IMR-90 (cell line): ENCODE measurements at regions not wholly inside any gene's neighbourhood (a gene's known extent, or its start where the extent isn't known, plus 50 kb on each side); places are given as distances from the start of the nearest gene placed in this dataset.

Experiments used
- ATAC-seq: fragments of 200-7000 bp; cut with Tn5 transposase; 2 replicates; pipeline ENCODE4 v1.9.1; 2020; ENCODE audit warnings: low read depth, mild to moderate bottlenecking, moderate library complexity
- BruUV-seq: library from RNA; stranded (reverse); fragments of 400-500 nt; replicated peaks from 2 replicates; lab custom pipeline; 2021; lab: Mats Ljungman, UMichigan
- CTCF ChIA-PET: fragments of 300-600 bp; formaldehyde crosslinking; extraction: SDS; loops from one replicate; lab custom pipeline; 2021; ENCODE audit warnings: antibody characterized with exemption; lab: Yijun Ruan, JAX
- POLR2A ChIA-PET: fragments of 300-600 bp; sonication (Branson Sonifier 250); formaldehyde crosslinking; loops from one replicate; lab custom pipeline; 2022; ENCODE audit warnings: antibody characterized with exemption; ENCODE audit not compliant: unreplicated experiment; lab: Charles Lee
- DNase-seq: peaks from one replicate; pipeline ENCODE4 v3.0.0; 2013
- H2AFZ ChIP-seq: replicated peaks from 2 replicates; pipeline ENCODE3; 2013; ENCODE audit warnings: low read length, mild to moderate bottlenecking; ENCODE audit not compliant: poor library complexity
- H2AK5ac ChIP-seq: 2 replicates; pipeline ENCODE4 v1.6.1; 2013; ENCODE audit warnings: low read depth, low read length, inconsistent platforms
- H2AK9ac ChIP-seq: replicated peaks from 2 replicates; pipeline ENCODE3; 2013; ENCODE audit warnings: mild to moderate bottlenecking, low read depth, low read length, moderate library complexity; ENCODE audit not compliant: poor library complexity
- H2BK120ac ChIP-seq: 2 replicates; pipeline ENCODE4 v1.6.1; 2013; ENCODE audit warnings: low read depth, low read length, inconsistent platforms
- H2BK15ac ChIP-seq: 3 replicates; pipeline ENCODE4 v1.6.1; 2013; ENCODE audit warnings: low read depth, low read length, inconsistent platforms
- H2BK20ac ChIP-seq: 2 replicates; pipeline ENCODE4 v1.6.1; 2013; ENCODE audit warnings: low read depth, mild to moderate bottlenecking, inconsistent platforms, low read length, moderate library complexity
- H2BK5ac ChIP-seq: 2 replicates; pipeline ENCODE4 v1.6.1; 2013; ENCODE audit warnings: mild to moderate bottlenecking, low read depth, low read length, inconsistent platforms; ENCODE audit not compliant: poor library complexity, severe bottlenecking
- H3K14ac ChIP-seq: replicated peaks from 2 replicates; pipeline ENCODE4 v1.6.1; 2013; ENCODE audit warnings: low read depth, low read length, inconsistent platforms
- H3K18ac ChIP-seq: 2 replicates; pipeline ENCODE4 v1.6.1; 2013; ENCODE audit warnings: low read depth, low read length, control low read depth
- H3K23ac ChIP-seq: 2 replicates; pipeline ENCODE4 v1.6.1; 2013; ENCODE audit warnings: low read depth, low read length, inconsistent platforms
- H3K27ac ChIP-seq: 2 replicates; pipeline ENCODE4 v1.5.1; 2013; ENCODE audit warnings: mild to moderate bottlenecking, control low read depth, low read length; ENCODE audit not compliant: insufficient read depth
- H3K27me3 ChIP-seq: 2 replicates; pipeline ENCODE4 v1.6.1; 2013; ENCODE audit warnings: low read length; ENCODE audit not compliant: control insufficient read depth, insufficient read depth
- H3K36me3 ChIP-seq: 2 replicates; pipeline ENCODE4 v1.6.1; 2013; ENCODE audit warnings: low read length, mixed read lengths; ENCODE audit not compliant: control insufficient read depth, insufficient read depth
- H3K4ac ChIP-seq: 2 replicates; pipeline ENCODE4 v1.6.1; 2013; ENCODE audit warnings: low read depth, low read length, inconsistent platforms
- H3K4me1 ChIP-seq: 2 replicates; pipeline ENCODE4 v1.6.1; 2013; ENCODE audit warnings: low read length, mixed read lengths; ENCODE audit not compliant: control insufficient read depth, insufficient read depth
- H3K4me2 ChIP-seq: 2 replicates; pipeline ENCODE4 v1.6.1; 2013; ENCODE audit warnings: low read depth, mild to moderate bottlenecking, control low read depth, low read length, moderate library complexity
- H3K4me3 ChIP-seq: 2 replicates; pipeline ENCODE4 v1.5.1; 2013; ENCODE audit warnings: low read depth, mild to moderate bottlenecking, control low read depth, low read length, moderate library complexity; ENCODE audit not compliant: insufficient read depth
- H3K56ac ChIP-seq: 2 replicates; pipeline ENCODE4 v1.6.1; 2013; ENCODE audit warnings: low read length, inconsistent platforms; ENCODE audit not compliant: insufficient read depth; ENCODE audit errors: extremely low read depth
- H3K79me1 ChIP-seq, 2 experiments: 2 replicates each; pipeline ENCODE4 v1.6.1; 2013; ENCODE audit warnings: low read length in 2 of 2, inconsistent platforms in 1 of 2, low read depth in 1 of 2
- H3K9ac ChIP-seq: 2 replicates; pipeline ENCODE4 v1.6.1; 2013; ENCODE audit warnings: low read depth, low read length, control low read depth
- H3K9me1 ChIP-seq: 2 replicates; pipeline ENCODE4 v1.6.1; 2013; ENCODE audit warnings: low read length, inconsistent platforms; ENCODE audit not compliant: insufficient read depth
- H3K9me3 ChIP-seq: 2 replicates; pipeline ENCODE4 v1.6.1; 2013; ENCODE audit warnings: low read length; ENCODE audit not compliant: control insufficient read depth, insufficient read depth
- H4K20me1 ChIP-seq: 2 replicates; pipeline ENCODE4 v1.6.1; 2013; ENCODE audit warnings: low read length, inconsistent platforms; ENCODE audit not compliant: insufficient read depth
- H4K5ac ChIP-seq: 2 replicates; pipeline ENCODE4 v1.6.1; 2013; ENCODE audit warnings: mild to moderate bottlenecking, low read depth, low read length, control low read depth
- H4K8ac ChIP-seq, 2 experiments: 2 replicates each; pipeline ENCODE4 v1.6.1; 2013; ENCODE audit warnings: low read depth in 2 of 2, low read length in 2 of 2, control low read depth in 1 of 2, inconsistent platforms in 1 of 2
- H4K91ac ChIP-seq: 2 replicates; pipeline ENCODE4 v1.6.1; 2013; ENCODE audit warnings: low read depth, low read length, inconsistent platforms; ENCODE audit not compliant: insufficient read depth
- BHLHE40 ChIP-seq: fragments of 150-350 bp; IDR thresholded peaks from 2 replicates; pipeline ENCODE4 v1.6.1; 2016; ENCODE audit warnings: mild to moderate bottlenecking, low read depth, low read length
- CEBPB ChIP-seq: IDR thresholded peaks from 2 replicates; pipeline ENCODE4 v1.6.1; 2012; ENCODE audit warnings: low read depth, low read length, improper control_type of control experiment
- CHD1 ChIP-seq: IDR thresholded peaks from 2 replicates; pipeline ENCODE4 v1.6.1; 2012; ENCODE audit warnings: low read depth, low read length, improper control_type of control experiment
- CTCF ChIP-seq: conservative IDR thresholded peaks from 2 replicates; pipeline ENCODE4 v1.5.1; 2012; ENCODE audit warnings: mild to moderate bottlenecking, low read depth, low read length, improper control_type of control experiment
- ELK1 ChIP-seq: fragments of 150-350 bp; IDR thresholded peaks from 2 replicates; pipeline ENCODE4 v1.6.1; 2016; ENCODE audit warnings: low read depth, mild to moderate bottlenecking, low read length, moderate library complexity, borderline replicate concordance
- FOS ChIP-seq: fragments of 150-350 bp; IDR thresholded peaks from 2 replicates; pipeline ENCODE4 v1.6.1; 2016; ENCODE audit warnings: low read depth, low read length
- MAFK ChIP-seq: IDR thresholded peaks from 2 replicates; pipeline ENCODE4 v1.6.1; 2012; ENCODE audit warnings: low read depth, low read length, improper control_type of control experiment
- MAZ ChIP-seq: IDR thresholded peaks from 2 replicates; pipeline ENCODE4 v1.6.1; 2012; ENCODE audit warnings: low read depth, mild to moderate bottlenecking, low read length, improper control_type of control experiment, moderate library complexity, borderline replicate concordance
- MXI1 ChIP-seq: IDR thresholded peaks from 2 replicates; pipeline ENCODE4 v1.6.1; 2012; ENCODE audit warnings: low read depth, mild to moderate bottlenecking, low read length, moderate library complexity, borderline replicate concordance
- NFE2L2 ChIP-seq: fragments of 150-350 bp; IDR thresholded peaks from 2 replicates; pipeline ENCODE4 v1.6.1; 2016; ENCODE audit warnings: low read depth, mild to moderate bottlenecking, low read length
- POLR2A ChIP-seq: IDR thresholded peaks from 2 replicates; pipeline ENCODE4 v1.6.1; 2012; ENCODE audit warnings: mild to moderate bottlenecking, low read depth, low read length
- RAD21 ChIP-seq: IDR thresholded peaks from 2 replicates; pipeline ENCODE4 v1.6.1; 2012; ENCODE audit warnings: low read length, improper control_type of control experiment
- RCOR1 ChIP-seq: IDR thresholded peaks from 2 replicates; pipeline ENCODE4 v1.6.1; 2012; ENCODE audit warnings: mild to moderate bottlenecking, low read length, improper control_type of control experiment; ENCODE audit not compliant: insufficient replicate concordance
- RFX5 ChIP-seq: IDR thresholded peaks from 2 replicates; pipeline ENCODE4 v1.8.0; 2012; ENCODE audit warnings: low read depth, mild to moderate bottlenecking, low read length, moderate library complexity
- SMC3 ChIP-seq: fragments of 150-350 bp; IDR thresholded peaks from 2 replicates; pipeline ENCODE4 v1.6.1; 2016; ENCODE audit warnings: low read depth, mild to moderate bottlenecking, antibody characterized with exemption, low read length, moderate library complexity
- USF2 ChIP-seq: fragments of 150-350 bp; IDR thresholded peaks from 2 replicates; pipeline ENCODE4 v1.6.1; 2017; ENCODE audit warnings: mild to moderate bottlenecking, antibody characterized with exemption, low read length, low read depth
- WGBS, 2 experiments: methylation state at CpG; one replicate each; pipeline versions ENCODE4 v1.1.5 to v1.1.7; 2013; ENCODE audit warnings: missing lambda C conversion rate in 2 of 2; ENCODE audit not compliant: insufficient read length in 1 of 2; ENCODE audit errors: extremely low coverage in 2 of 2; 5-methylcytosine and 5-hydroxymethylcytosine counted together
- dilution Hi-C: fragments of 300-500 bp; cut with HindIII; formaldehyde crosslinking; loops from one replicate; pipeline ENCODE4 v1.14.3; 2018; ENCODE audit warnings: low sequenced_read_pairs; ENCODE audit not compliant: unreplicated experiment
- in situ Hi-C: fragments of 300-500 bp; cut with MboI; formaldehyde crosslinking; loops from 3 replicates; pipeline ENCODE4 v1.14.3; 2019; ENCODE audit warnings: low sequenced_read_pairs, inconsistent platforms, mixed read lengths
- intact Hi-C: fragments of 100-400 bp; cut with micrococcal nuclease; formaldehyde crosslinking; loops from 2 replicates; pipeline ENCODE4 v1.10.0; 2022

- no peak overlapping the region for H2AK5ac ChIP-seq
- no peak overlapping the region for H2BK20ac ChIP-seq
- H3K4me2 ChIP-seq = no peak overlapping the region
- H2AFZ ChIP-seq = no peak overlapping the region
- no peaks in the 10 kb centered on the region for H3K9me1 ChIP-seq
- no peak overlapping the region for H4K8ac ChIP-seq
- no peak overlapping the region for H3K56ac ChIP-seq
- H3K27me3 ChIP-seq = no peaks in the 10 kb centered on the region; the same call in 1 of the 2 replicates
- in situ Hi-C loops = no loop called here
- no peak overlapping the region for H2BK15ac ChIP-seq
- intact Hi-C loops = no loop called here
- no peak overlapping the region for H3K4me3 ChIP-seq
- H3K9me3 ChIP-seq = no peaks in the 10 kb centered on the region
- TF ChIP-seq USF2 (no peak), RCOR1 (no peak), ELK1 (no peak), MXI1 (no peak), CHD1 (no peak), NFE2L2 (no peak), MAZ (no peak), RFX5 (no peak), FOS (no peak), SMC3 (no peak), BHLHE40 (no peak), POLR2A (no peak), CEBPB (no peak), CTCF (no peak), RAD21 (no peak), MAFK (no peak)
- H2BK5ac ChIP-seq = no peak overlapping the region
- WGBS, 2 experiments = no CpG with 5 or more reads among the region's 3 CpGs
- no peak overlapping the region for H3K23ac ChIP-seq
- H3K79me1 ChIP-seq = no peaks in the 10 kb centered on the region
- CTCF ChIA-PET = no interaction called here
- H3K27ac ChIP-seq = no peak overlapping the region
- BruUV-seq = no TSS peak
- no peak overlapping the region for H2AK9ac ChIP-seq
- POLR2A ChIA-PET = interaction anchor here (0.5 kb wide), 1 partner anchor 347 kb away, joined by 4 read pairs; no protein-coding TSS in a partner anchor
- ATAC-seq (no peak), DNase-seq (no peak)
- no peaks in the 10 kb centered on the region for H3K36me3 ChIP-seq
- H3K18ac ChIP-seq = no peak overlapping the region
- no peak overlapping the region for H3K14ac ChIP-seq
- H4K20me1 ChIP-seq = no peaks in the 10 kb centered on the region
- no peak overlapping the region for H4K91ac ChIP-seq
- no peak overlapping the region for H2BK120ac ChIP-seq
- H3K9ac ChIP-seq = no peak overlapping the region
- no peak overlapping the region for H3K4ac ChIP-seq
- no peaks in the 10 kb centered on the region for H3K4me1 ChIP-seq
- dilution Hi-C loops = no loop called here
- H4K5ac ChIP-seq = no peak overlapping the region
Observed at GRCh38 chr10:6643962-6644361, 63.9 kb upstream of the PRKCQ start.
